Colonic mucosa (tissue), 4 donors: ENCODE measurements at regions not wholly inside any gene's neighbourhood (a gene's known extent, or its start where the extent isn't known, plus 50 kb on each side); places are given as distances from the start of the nearest gene placed in this dataset.

ENCODE experiments used
- DNase-seq: peaks from one replicate; pipeline ENCODE4 v3.0.0-alpha.2; 2020
- H3K27ac ChIP-seq: fragments of 200-600 bp; one replicate; pipeline ENCODE4 v1.8.0; 2021
- H3K27me3 ChIP-seq: fragments of 200-600 bp; one replicate; pipeline ENCODE4 v1.8.0; 2021
- H3K36me3 ChIP-seq: fragments of 200-600 bp; one replicate; pipeline ENCODE4 v1.8.0; 2021
- H3K4me1 ChIP-seq: fragments of 200-600 bp; one replicate; pipeline ENCODE4 v1.8.0; 2021; ENCODE audit warnings: mild to moderate bottlenecking
- H3K4me3 ChIP-seq: fragments of 200-600 bp; one replicate; pipeline ENCODE4 v1.8.0; 2021
- H3K9ac ChIP-seq, 2 donors: one replicate each; pipeline ENCODE4 v1.7.0; 2013; ENCODE audit warnings: control low read depth in 2 of 2, low read depth in 2 of 2, low read length in 2 of 2
- H3K9me3 ChIP-seq: fragments of 200-600 bp; one replicate; pipeline ENCODE4 v1.8.0; 2021
- CTCF ChIP-seq: fragments of 200-600 bp; IDR thresholded peaks from one replicate; pipeline ENCODE4 v1.8.0; 2022; ENCODE audit warnings: antibody characterized with exemption, mild to moderate bottlenecking
- intact Hi-C: fragments of 100-400 bp; cut with DNase I; formaldehyde crosslinking; loops from one replicate; pipeline ENCODE4 v1.14.1; 2022
- donor health status: healthy.
- donor health status: DM: no; HTN: no; CAD: no.
- donor health status: DM: no; HTN: no; CAD: no.

GRCh38 chr12:88375306-88376305, 204.7 kb downstream of the KITLG start:
- DNase-seq, result no peak
- TF ChIP-seq CTCF, result no peak
- H3K9ac ChIP-seq, result no peak overlapping the region
- no peak overlapping the region for H3K27ac ChIP-seq
- H3K36me3 ChIP-seq, result no peaks in the 10 kb centered on the region
- no peaks in the 10 kb centered on the region for H3K9me3 ChIP-seq
- no peaks in the 10 kb centered on the region for H3K4me1 ChIP-seq
- no peaks in the 10 kb centered on the region for H3K27me3 ChIP-seq
- intact Hi-C loops, result no loop called here
- no peak overlapping the region for H3K4me3 ChIP-seq

GRCh38 chr12:88377973-88378372, 202.3 kb downstream of the KITLG start:
- Histone ChIP-seq H3K27me3 (no peaks in the 10 kb centered on the region), H3K27ac (no peak overlapping the region), H3K9ac (no peak overlapping the region), H3K4me3 (no peak overlapping the region), H3K9me3 (no peaks in the 10 kb centered on the region), H3K36me3 (no peaks in the 10 kb centered on the region), H3K4me1 (no peaks in the 10 kb centered on the region)
- intact Hi-C loops, result no loop called here
- DNase-seq, result no peak
- TF ChIP-seq CTCF, result no peak

- no peak for TF ChIP-seq CTCF
- H3K4me3 ChIP-seq, result no peak overlapping the region
- H3K9ac ChIP-seq, result no peak overlapping the region
- intact Hi-C loops, result no loop called here
- H3K27ac ChIP-seq, result no peak overlapping the region
- no peaks in the 10 kb centered on the region for H3K27me3 ChIP-seq
- no peaks in the 10 kb centered on the region for H3K36me3 ChIP-seq
- H3K4me1 ChIP-seq, result no peaks in the 10 kb centered on the region
- DNase-seq, result no peak
- H3K9me3 ChIP-seq, result no peaks in the 10 kb centered on the region
Observed at GRCh38 chr12:88381466-88381865, 198.8 kb downstream of the KITLG start.

- H3K36me3 ChIP-seq, result no peaks in the 10 kb centered on the region
- no peak for TF ChIP-seq CTCF
Observed at GRCh38 chr12:88383405-88383804, 196.9 kb downstream of the KITLG start.

GRCh38 chr12:88388566-88389540, 191.4 kb downstream of the KITLG start:
- Histone ChIP-seq H3K9me3 (no peaks in the 10 kb centered on the region), H3K27me3 (no peaks in the 10 kb centered on the region), H3K4me3 (no peak overlapping the region), H3K36me3 (no peaks in the 10 kb centered on the region), H3K4me1 (no peaks in the 10 kb centered on the region), H3K27ac (no peak overlapping the region), H3K9ac (no peak overlapping the region)
- intact Hi-C loops, result no loop called here
- DNase-seq, result no peak
- no peak for TF ChIP-seq CTCF

More at GRCh38 chr12:88383405-88383804, 196.9 kb downstream of the KITLG start:
- no peak for DNase-seq
- Histone ChIP-seq H3K9ac (no peak overlapping the region), H3K9me3 (no peaks in the 10 kb centered on the region), H3K4me3 (no peak overlapping the region), H3K4me1 (no peaks in the 10 kb centered on the region), H3K27ac (no peak overlapping the region), H3K27me3 (no peaks in the 10 kb centered on the region)
- intact Hi-C loops, result no loop called here
